ENCODE measurements at regions not wholly inside any gene's neighbourhood (a gene's known extent, or its start where the extent isn't known, plus 50 kb on each side); places are given as distances from the start of the nearest gene placed in this dataset.

GRCh38 chrX:121781991-121782390 is 734.6 kb downstream of the GLUD2 start:
- no peaks in the 10 kb centered on the region for H3K36me3 ChIP-seq (ENCODE audit: control insufficient read depth, insufficient read depth, low read length)
- peak; percentile 86 for DNase-seq (ENCODE audit: low read depth)
- no peak for FAIRE-seq
- no peaks in the 10 kb centered on the region for H3K27me3 ChIP-seq (ENCODE audit: control insufficient read depth, insufficient read depth, low read length)
- H3K4me3 ChIP-seq (ENCODE audit: low read depth, low read length) = no peak overlapping the region
- no peak for TF ChIP-seq CTCF (IDR thresholded peaks at IDR 0.05; ENCODE audit: insufficient read depth, low read length, severe bottlenecking)

GRCh38 chrX:121782544-121782943 is 735.1 kb downstream of the GLUD2 start:
- Histone ChIP-seq H3K36me3 (ENCODE audit: control insufficient read depth, insufficient read depth, low read length) (no peaks in the 10 kb centered on the region), H3K4me3 (ENCODE audit: low read depth, low read length) (no peak overlapping the region), H3K27me3 (ENCODE audit: control insufficient read depth, insufficient read depth, low read length) (no peaks in the 10 kb centered on the region)
- TF ChIP-seq CTCF (IDR thresholded peaks at IDR 0.05; ENCODE audit: insufficient read depth, low read length, severe bottlenecking) = no peak
- DNase-seq (ENCODE audit: low read depth) = no peak
- FAIRE-seq = no peak

GRCh38 chrX:121782976-121783375 is 735.6 kb downstream of the GLUD2 start:
- TF ChIP-seq CTCF (IDR thresholded peaks at IDR 0.05; ENCODE audit: insufficient read depth, low read length, severe bottlenecking) = no peak
- FAIRE-seq (peak; percentile 13), DNase-seq (ENCODE audit: low read depth) (no peak)
- H3K27me3 ChIP-seq (ENCODE audit: control insufficient read depth, insufficient read depth, low read length) = no peaks in the 10 kb centered on the region
- no peak overlapping the region for H3K4me3 ChIP-seq (ENCODE audit: low read depth, low read length)
- no peaks in the 10 kb centered on the region for H3K36me3 ChIP-seq (ENCODE audit: control insufficient read depth, insufficient read depth, low read length)

GRCh38 chrX:121802881-121803412 is 755.5 kb downstream of the GLUD2 start:
- TF ChIP-seq CTCF (IDR thresholded peaks at IDR 0.05; ENCODE audit: insufficient read depth, low read length, severe bottlenecking) = no peak
- DNase-seq (ENCODE audit: low read depth) = no peak

GRCh38 chrX:121823406-121823805 is 776.0 kb downstream of the GLUD2 start:
- Histone ChIP-seq H3K27me3 (ENCODE audit: control insufficient read depth, insufficient read depth, low read length) (no peaks in the 10 kb centered on the region), H3K36me3 (ENCODE audit: control insufficient read depth, insufficient read depth, low read length) (no peaks in the 10 kb centered on the region), H3K4me3 (ENCODE audit: low read depth, low read length) (no peak overlapping the region)
- no peak for TF ChIP-seq CTCF (IDR thresholded peaks at IDR 0.05; ENCODE audit: insufficient read depth, low read length, severe bottlenecking)
- FAIRE-seq = no peak
- DNase-seq (ENCODE audit: low read depth) = peak; percentile 81

More at GRCh38 chrX:121802881-121803412, 755.5 kb downstream of the GLUD2 start:
- Histone ChIP-seq H3K27me3 (ENCODE audit: control insufficient read depth, insufficient read depth, low read length) (no peaks in the 10 kb centered on the region), H3K36me3 (ENCODE audit: control insufficient read depth, insufficient read depth, low read length) (no peaks in the 10 kb centered on the region), H3K4me3 (ENCODE audit: low read depth, low read length) (no peak overlapping the region)
- FAIRE-seq = no peak

- no peak overlapping the region for H3K4me3 ChIP-seq (ENCODE audit: low read depth, low read length)
- TF ChIP-seq CTCF (IDR thresholded peaks at IDR 0.05; ENCODE audit: insufficient read depth, low read length, severe bottlenecking) = no peak
- FAIRE-seq = no peak
These were observed 784.2 kb downstream of the GLUD2 start for GRCh38 chrX:121831601-121832000.

More at GRCh38 chrX:121831601-121832000, 784.2 kb downstream of the GLUD2 start:
- H3K36me3 ChIP-seq (ENCODE audit: control insufficient read depth, insufficient read depth, low read length) = no peaks in the 10 kb centered on the region
- no peaks in the 10 kb centered on the region for H3K27me3 ChIP-seq (ENCODE audit: control insufficient read depth, insufficient read depth, low read length)
- DNase-seq (ENCODE audit: low read depth) = peak; percentile 9
